IPS DF 4.7 (cell line): ENCODE measurements at regions not wholly inside any gene's neighbourhood (a gene's known extent, or its start where the extent isn't known, plus 50 kb on each side); places are given as distances from the start of the nearest gene placed in this dataset.

Experiments used
- DNase-seq: peaks from one replicate; pipeline ENCODE4 v3.0.0-alpha.2; 2013; ENCODE audit warnings: low spot score; ENCODE audit errors: extremely low read depth

GRCh38 chr18:67901573-67901972 lies 385.1 kb upstream of the DSEL start:
- DNase-seq = no peak

GRCh38 chr18:67896451-67896850 lies 379.9 kb upstream of the DSEL start:
- DNase-seq = no peak

- no peak for DNase-seq
Observed at GRCh38 chr18:67893916-67894315, 377.4 kb upstream of the DSEL start.

GRCh38 chr18:67876871-67877270 lies 360.4 kb upstream of the DSEL start:
- no peak for DNase-seq

- no peak for DNase-seq
Observed at GRCh38 chr18:67875944-67876343, 359.4 kb upstream of the DSEL start.

GRCh38 chr18:67875060-67875459 lies 358.5 kb upstream of the DSEL start:
- DNase-seq = no peak

GRCh38 chr18:67865400-67865799 lies 348.9 kb upstream of the DSEL start:
- no peak for DNase-seq

- no peak for DNase-seq
Observed at GRCh38 chr18:67864677-67865340, 348.3 kb upstream of the DSEL start.

GRCh38 chr18:67862069-67862468 lies 345.5 kb upstream of the DSEL start:
- DNase-seq = no peak

- DNase-seq = no peak
Observed at GRCh38 chr18:67854340-67854739, 337.8 kb upstream of the DSEL start.

- no peak for DNase-seq
Observed at GRCh38 chr18:67846422-67847098, 330.0 kb upstream of the DSEL start.

- no peak for DNase-seq
Observed at GRCh38 chr18:67845035-67845434, 328.5 kb upstream of the DSEL start.

GRCh38 chr18:67840379-67840778 lies 323.9 kb upstream of the DSEL start:
- DNase-seq = no peak

GRCh38 chr18:67818432-67818831 lies 301.9 kb upstream of the DSEL start:
- DNase-seq = no peak

GRCh38 chr18:67815280-67815679 lies 298.8 kb upstream of the DSEL start:
- DNase-seq = no peak

- no peak for DNase-seq
Observed at GRCh38 chr18:67813380-67814028, 297.0 kb upstream of the DSEL start.

- DNase-seq = peak; percentile 16
Observed at GRCh38 chr18:67805261-67805660, 288.7 kb upstream of the DSEL start.

GRCh38 chr18:67794521-67794920 lies 278.0 kb upstream of the DSEL start:
- DNase-seq = no peak

- DNase-seq = no peak
Observed at GRCh38 chr18:67790527-67790926, 274.0 kb upstream of the DSEL start.

- no peak for DNase-seq
Observed at GRCh38 chr18:67789165-67789545, 272.6 kb upstream of the DSEL start.

- DNase-seq = no peak
Observed at GRCh38 chr18:67788310-67789164, 272.0 kb upstream of the DSEL start.
